HG03060 (cell line): ENCODE measurements at regions not wholly inside any gene's neighbourhood (a gene's known extent, or its start where the extent isn't known, plus 50 kb on each side); places are given as distances from the start of the nearest gene placed in this dataset.
A peak's percentile ranks its signal among the peaks of the same experiment; 100 is the strongest.

Experiments
- ATAC-seq: cut with Tn5 transposase; IDR thresholded peaks from one replicate; pipeline ENCODE4 v1.9.1; 2021; ENCODE audit warnings: low read depth, moderate number of reproducible peaks; ENCODE audit not compliant: unreplicated experiment

GRCh38 chr12:97267594-97268202 lies 194.9 kb upstream of the RMST start:
- no peak for ATAC-seq

GRCh38 chr12:97272471-97272870 lies 190.1 kb upstream of the RMST start:
- ATAC-seq, result no peak

- no peak for ATAC-seq
These were observed 188.2 kb upstream of the RMST start for GRCh38 chr12:97274386-97274785.

- no peak for ATAC-seq
These were observed 187.3 kb upstream of the RMST start for GRCh38 chr12:97275256-97275655.

- no peak for ATAC-seq
These were observed 186.6 kb upstream of the RMST start for GRCh38 chr12:97275728-97276590.

- no peak for ATAC-seq
These were observed 185.8 kb upstream of the RMST start for GRCh38 chr12:97276661-97277429.

- ATAC-seq, result no peak
These were observed 179.3 kb upstream of the RMST start for GRCh38 chr12:97283297-97283696.

- ATAC-seq, result no peak
These were observed 174.1 kb upstream of the RMST start for GRCh38 chr12:97288531-97288930.

- no peak for ATAC-seq
These were observed 170.0 kb upstream of the RMST start for GRCh38 chr12:97292588-97292987.

GRCh38 chr12:97293541-97293940 lies 169.1 kb upstream of the RMST start:
- ATAC-seq, result no peak

- no peak for ATAC-seq
These were observed 162.8 kb upstream of the RMST start for GRCh38 chr12:97299847-97300246.

GRCh38 chr12:97300431-97300830 lies 162.2 kb upstream of the RMST start:
- ATAC-seq, result no peak

- ATAC-seq, result no peak
These were observed 161.7 kb upstream of the RMST start for GRCh38 chr12:97300891-97301290.

GRCh38 chr12:97301576-97301975 lies 161.0 kb upstream of the RMST start:
- ATAC-seq, result no peak

GRCh38 chr12:97305651-97306050 lies 157.0 kb upstream of the RMST start:
- no peak for ATAC-seq

- peak; percentile 94 for ATAC-seq
These were observed 156.5 kb upstream of the RMST start for GRCh38 chr12:97306147-97306546.

- no peak for ATAC-seq
These were observed 153.9 kb upstream of the RMST start for GRCh38 chr12:97308576-97309198.

GRCh38 chr12:97309921-97310320 lies 152.7 kb upstream of the RMST start:
- no peak for ATAC-seq

GRCh38 chr12:97312570-97313135 lies 150.0 kb upstream of the RMST start:
- ATAC-seq, result no peak

- ATAC-seq, result no peak
These were observed 149.0 kb upstream of the RMST start for GRCh38 chr12:97313471-97314190.
